WTC11 (cell line): ENCODE measurements at regions not wholly inside any gene's neighbourhood (a gene's known extent, or its start where the extent isn't known, plus 50 kb on each side); places are given as distances from the start of the nearest gene placed in this dataset.

Experiments used
- ATAC-seq: fragments of 200-7000 bp; cut with Tn5 transposase; 2 replicates; pipeline ENCODE4 v1.10.0; 2021; ENCODE audit warnings: mild to moderate bottlenecking, moderate library complexity
- CTCF ChIA-PET: fragments of 300-600 bp; sonication (Branson Sonifier 250); formaldehyde crosslinking; loops from one replicate; lab custom pipeline; 2021; ENCODE audit warnings: antibody characterized with exemption; lab: Charles Lee
- POLR2A ChIA-PET: fragments of 350-600 bp; sonication (Branson Sonifier 250); formaldehyde crosslinking; loops from one replicate; lab custom pipeline; 2021; ENCODE audit warnings: antibody characterized with exemption; lab: Charles Lee
- DNase-seq: peaks from one replicate; pipeline ENCODE4 v3.0.0; 2021; ENCODE audit warnings: low spot score
- H3K27ac Mint-ChIP-seq: 2 replicates; pipeline ENCODE4 v1.8.0; 2021; ENCODE audit warnings: mixed read lengths
- H3K27me3 Mint-ChIP-seq: 2 replicates; pipeline ENCODE4 v1.8.0; 2021; ENCODE audit warnings: low read depth, mild to moderate bottlenecking, moderate library complexity, mixed read lengths
- H3K36me3 Mint-ChIP-seq: 2 replicates; pipeline ENCODE4 v1.8.0; 2021; ENCODE audit warnings: mixed read lengths
- H3K4me1 Mint-ChIP-seq: 2 replicates; pipeline ENCODE4 v1.8.0; 2022; ENCODE audit warnings: mixed read lengths
- H3K4me3 Mint-ChIP-seq: 2 replicates; pipeline ENCODE4 v1.8.0; 2021; ENCODE audit warnings: mild to moderate bottlenecking, moderate library complexity, mixed read lengths
- H3K9me3 Mint-ChIP-seq: 2 replicates; pipeline ENCODE4 v1.8.0; 2021; ENCODE audit warnings: mixed read lengths
- ATF6 ChIP-seq: sonication (generic); formaldehyde crosslinking; IDR thresholded peaks from 2 replicates; pipeline ENCODE4 v1.8.1; 2023; ENCODE audit warnings: mild to moderate bottlenecking, missing genetic modification reagents
- ESRRA ChIP-seq: sonication (generic); formaldehyde crosslinking; IDR thresholded peaks from 2 replicates; pipeline ENCODE4 v1.8.1; 2022; ENCODE audit warnings: mild to moderate bottlenecking, missing genetic modification reagents, borderline replicate concordance
- FOXJ3 ChIP-seq: sonication (generic); formaldehyde crosslinking; IDR thresholded peaks from 2 replicates; pipeline ENCODE4 v1.9.0; 2021; ENCODE audit warnings: missing genetic modification reagents, mild to moderate bottlenecking, borderline replicate concordance
- FOXP4 ChIP-seq: sonication (generic); formaldehyde crosslinking; IDR thresholded peaks from 2 replicates; pipeline ENCODE4 v1.8.0; 2022; ENCODE audit warnings: mild to moderate bottlenecking, missing genetic modification reagents
- GRHL2 ChIP-seq: fragments of 250-450 bp; sonication (Bioruptor Pico); IDR thresholded peaks from 2 replicates; pipeline ENCODE4 v1.8.0; 2022; ENCODE audit warnings: mild to moderate bottlenecking, moderate library complexity; ENCODE audit not compliant: insufficient replicate concordance, severe bottlenecking
- IRF1 ChIP-seq: sonication (generic); formaldehyde crosslinking; IDR thresholded peaks from 2 replicates; pipeline ENCODE4 v1.8.0; 2023; ENCODE audit warnings: missing genetic modification reagents
- MYBL2 ChIP-seq: sonication (generic); formaldehyde crosslinking; IDR thresholded peaks from 2 replicates; pipeline ENCODE4 v1.8.1; 2023; ENCODE audit warnings: mild to moderate bottlenecking, moderate library complexity, missing genetic modification reagents
- NFATC4 ChIP-seq: fragments of 250-450 bp; sonication (Bioruptor Pico); IDR thresholded peaks from 2 replicates; pipeline ENCODE4 v1.9.0; 2021; ENCODE audit warnings: mild to moderate bottlenecking
- NFE2L1 ChIP-seq: sonication (generic); formaldehyde crosslinking; IDR thresholded peaks from 2 replicates; pipeline ENCODE4 v1.8.1; 2023; ENCODE audit warnings: missing genetic modification reagents
- NR2C2 ChIP-seq: sonication (generic); formaldehyde crosslinking; IDR thresholded peaks from 2 replicates; pipeline ENCODE4 v1.8.0; 2022; ENCODE audit warnings: mild to moderate bottlenecking, missing genetic modification reagents
- OVOL2 ChIP-seq: fragments of 250-450 bp; sonication (Bioruptor Pico); IDR thresholded peaks from 2 replicates; pipeline ENCODE4 v1.9.0; 2021; ENCODE audit warnings: mild to moderate bottlenecking, borderline replicate concordance
- PRDM15 ChIP-seq: sonication (generic); formaldehyde crosslinking; IDR thresholded peaks from 2 replicates; pipeline ENCODE4 v1.8.0; 2022; ENCODE audit warnings: missing genetic modification reagents
- SOX15 ChIP-seq: fragments of 250-450 bp; sonication (Bioruptor Pico); IDR thresholded peaks from 2 replicates; pipeline ENCODE4 v1.9.0; 2021; ENCODE audit warnings: mild to moderate bottlenecking
- STAT6 ChIP-seq: sonication (generic); formaldehyde crosslinking; conservative IDR thresholded peaks from 2 replicates; pipeline ENCODE4 v1.8.1; 2023; ENCODE audit warnings: mild to moderate bottlenecking, low read depth, missing genetic modification reagents, moderate library complexity
- TEAD4 ChIP-seq: sonication (generic); formaldehyde crosslinking; IDR thresholded peaks from 2 replicates; pipeline ENCODE4 v1.8.0; 2022; ENCODE audit warnings: mild to moderate bottlenecking, missing genetic modification reagents
- ZNF121 ChIP-seq: sonication (generic); formaldehyde crosslinking; IDR thresholded peaks from 2 replicates; pipeline ENCODE4 v1.8.0; 2023; ENCODE audit warnings: missing genetic modification reagents
- ZNF219 ChIP-seq: sonication (generic); formaldehyde crosslinking; IDR thresholded peaks from 2 replicates; pipeline ENCODE4 v1.8.0; 2023; ENCODE audit warnings: missing genetic modification reagents, mild to moderate bottlenecking, borderline replicate concordance
- ZNF317 ChIP-seq: sonication (generic); formaldehyde crosslinking; IDR thresholded peaks from 2 replicates; pipeline ENCODE4 v1.8.1; 2023; ENCODE audit warnings: low read depth, mild to moderate bottlenecking, moderate library complexity, missing genetic modification reagents, borderline replicate concordance
- ZSCAN18 ChIP-seq: fragments of 250-450 bp; sonication (Bioruptor Pico); IDR thresholded peaks from 2 replicates; pipeline ENCODE4 v2.1.2; 2022; ENCODE audit warnings: mild to moderate bottlenecking, moderate library complexity

GRCh38 chr16:13394488-13394887 is 493.1 kb downstream of the SHISA9 start:
- no peak for TF ChIP-seq FOXJ3 (CRISPR knock-in tag)
- TF ChIP-seq FOXP4 (CRISPR knock-in tag) = no peak
- no peak for TF ChIP-seq NFE2L1
- no peak for TF ChIP-seq ZNF219 (CRISPR knock-in tag)
- TF ChIP-seq ZSCAN18 (CRISPR knock-in tag) = no peak
- TF ChIP-seq IRF1 = no peak
- no peak for TF ChIP-seq GRHL2 (CRISPR knock-in tag)
- TF ChIP-seq NR2C2 = no peak
- no peak for TF ChIP-seq TEAD4 (CRISPR knock-in tag)
- TF ChIP-seq PRDM15 (CRISPR knock-in tag) = no peak
- no peak for TF ChIP-seq ZNF121 (CRISPR knock-in tag)
- no peak for TF ChIP-seq ESRRA (CRISPR knock-in tag)
- TF ChIP-seq ATF6 (CRISPR knock-in tag) = no peak
- no peak for TF ChIP-seq STAT6 (CRISPR knock-in tag)
- TF ChIP-seq NFATC4 (CRISPR knock-in tag) = no peak
- no peak for TF ChIP-seq MYBL2 (CRISPR knock-in tag)
- no peak for TF ChIP-seq ZNF317
- TF ChIP-seq OVOL2 (CRISPR knock-in tag) = no peak
- TF ChIP-seq SOX15 (CRISPR knock-in tag) = no peak
- TF ChIP-seq, all 79 proteins: peak for 0
- H3K36me3 Mint-ChIP-seq = peaks cover 18% of the 10 kb centered on the region
- H3K27me3 Mint-ChIP-seq = no peaks in the 10 kb centered on the region
- peaks cover 11% of the 10 kb centered on the region for H3K4me1 Mint-ChIP-seq
- H3K27ac Mint-ChIP-seq = no peak overlapping the region; the same call in 1 of the 2 replicates
- no peak overlapping the region for H3K4me3 Mint-ChIP-seq
- POLR2A ChIA-PET = no interaction called here
- ATAC-seq (no peak), DNase-seq (no peak)
- no peaks in the 10 kb centered on the region for H3K9me3 Mint-ChIP-seq
- CTCF ChIA-PET = no interaction called here
